ENCODE measurements at regions not wholly inside any gene's neighbourhood (a gene's known extent, or its start where the extent isn't known, plus 50 kb on each side); places are given as distances from the start of the nearest gene placed in this dataset.
"Not testable (repeated sequence)": the region's sequence is repeated elsewhere in the genome, so short reads cannot be mapped to it uniquely, and the experiment has no call there.

DNA sequence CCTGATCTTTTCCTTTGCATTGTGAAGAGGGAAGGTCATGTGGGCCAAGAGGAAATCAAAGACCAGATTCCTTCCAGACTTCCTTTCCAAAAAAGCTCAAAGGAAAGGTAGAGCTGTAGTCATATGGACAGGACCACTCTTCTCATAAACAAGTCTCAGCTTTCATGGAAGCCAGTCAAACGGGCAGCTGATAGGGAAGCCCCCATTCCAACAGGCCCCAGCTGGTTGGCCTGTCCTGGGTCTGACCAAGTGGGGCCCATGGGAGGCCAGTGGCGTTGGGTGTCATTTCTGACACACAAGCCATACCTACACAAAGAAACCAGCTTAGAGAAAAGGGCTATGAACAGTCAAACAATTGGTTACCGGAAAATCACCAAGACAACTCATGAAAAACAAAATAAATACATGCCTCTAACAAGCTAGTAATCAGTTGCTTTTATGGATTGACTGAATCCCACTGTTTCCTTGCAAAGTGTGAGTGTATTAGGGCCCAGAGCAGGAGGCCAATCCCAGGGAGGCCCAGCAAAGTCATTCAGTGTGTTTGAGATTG lies 149.6 kb upstream of the MAMLD1 start:
- CTCF ChIA-PET, result interaction anchor here (0.6 kb wide), 1 partner anchor 1022 kb away, joined by 3 read pairs; no protein-coding TSS in a partner anchor
- RAD21 ChIA-PET (ENCODE audit: unreplicated experiment), result interaction anchor here (1.0 kb wide), 1 partner anchor 10 kb away, joined by 4 read pairs; no protein-coding TSS in a partner anchor

DNA sequence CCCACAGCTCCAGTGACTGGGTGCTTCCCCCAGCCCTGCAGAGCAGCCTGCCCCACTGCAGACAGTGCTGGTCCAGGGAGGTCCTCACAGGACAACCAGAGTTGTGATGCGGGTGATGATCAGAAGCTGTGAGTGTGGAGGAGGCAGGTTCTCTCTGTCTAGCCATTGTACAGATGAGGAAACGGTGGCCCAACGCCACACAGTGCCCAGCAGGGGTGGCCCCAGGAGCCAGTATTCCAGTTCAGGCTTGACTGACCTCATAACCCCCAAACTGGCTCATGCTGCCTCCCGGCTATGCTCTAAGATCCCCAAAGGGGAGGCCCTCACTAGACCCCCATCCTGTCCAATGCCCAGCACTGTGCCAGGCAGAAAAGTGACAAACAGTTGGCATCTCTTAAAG lies 147.1 kb upstream of the MAMLD1 start:
- DNase-seq (ENCODE audit: low read depth, low spot score); H3K27me3 ChIP-seq (replicated peaks in 1 of 2; ENCODE audit: control insufficient read depth in 2 of 2, insufficient read depth in 2 of 2, low read length in 1 of 2); POLR2A ChIA-PET; CTCF ChIA-PET; H3K4me3 ChIP-seq; H3K9ac ChIP-seq (ENCODE audit: control insufficient read depth, insufficient read depth, low read length); BruUV-seq (replicated peaks); H4K20me1 ChIP-seq (ENCODE audit: control insufficient read depth, insufficient read depth); H3K4me1 ChIP-seq (ENCODE audit: control insufficient read depth, insufficient read depth, low read length); H3K36me3 ChIP-seq (ENCODE audit: control insufficient read depth in 2 of 2, insufficient read depth in 2 of 2, low read length in 1 of 2); H3K9me3 ChIP-seq (replicated peaks; ENCODE audit: control insufficient read depth, insufficient read depth, low read length); SMC1A ChIA-PET (ENCODE audit: uncharacterized antibody, unreplicated experiment); H3K79me2 ChIP-seq (ENCODE audit: control insufficient read depth, insufficient read depth, low read length); in situ Hi-C loops (cut with MboI); H2AFZ ChIP-seq (ENCODE audit: control insufficient read depth, low read depth, low read length); ATAC-seq; intact Hi-C loops (cut with micrococcal nuclease; ENCODE audit: unreplicated experiment); H3K27ac ChIP-seq (ENCODE audit: control insufficient read depth, insufficient read depth); H3K4me2 ChIP-seq (ENCODE audit: control insufficient read depth, insufficient read depth); FAIRE-seq: not testable (repeated sequence)
- RAD21 ChIA-PET (ENCODE audit: unreplicated experiment), result interaction anchor here (0.7 kb wide), 1 partner anchor 228 kb away, joined by 3 read pairs; no protein-coding TSS in a partner anchor
- 0% methylated on average over 2 of the region's 4 CpGs for WGBS (ENCODE audit: insufficient coverage, insufficient replicate concordance, low lambda C conversion rate, missing lambda C conversion rate)

More for the DNA sequence above, 149.6 kb upstream of the MAMLD1 start:
- ATAC-seq (no peak), DNase-seq (ENCODE audit: low read depth, low spot score) (no peak), FAIRE-seq (no peak)
- H3K36me3 ChIP-seq (ENCODE audit: control insufficient read depth in 2 of 2, insufficient read depth in 2 of 2, low read length in 1 of 2), result no peaks in the 10 kb centered on the region
- ChIA-PET SMC1A (ENCODE audit: uncharacterized antibody, unreplicated experiment) (no interaction called here), POLR2A (no interaction called here)
- no peak overlapping the region for H3K9ac ChIP-seq (ENCODE audit: control insufficient read depth, insufficient read depth, low read length)
- H3K4me3 ChIP-seq, result no peak overlapping the region
- WGBS (ENCODE audit: insufficient coverage, insufficient replicate concordance, low lambda C conversion rate, missing lambda C conversion rate), result 17% methylated on average over 3 of the region's 3 CpGs
- BruUV-seq (replicated peaks), result no TSS peak
- in situ Hi-C loops (cut with MboI), result no loop called here
- H2AFZ ChIP-seq (ENCODE audit: control insufficient read depth, low read depth, low read length), result no peak overlapping the region
- H3K79me2 ChIP-seq (ENCODE audit: control insufficient read depth, insufficient read depth, low read length), result no peaks in the 10 kb centered on the region
- H3K27me3 ChIP-seq (replicated peaks in 1 of 2; ENCODE audit: control insufficient read depth in 2 of 2, insufficient read depth in 2 of 2, low read length in 1 of 2), result no peaks in the 10 kb centered on the region
- no peak overlapping the region for H3K4me2 ChIP-seq (ENCODE audit: control insufficient read depth, insufficient read depth)
- no peaks in the 10 kb centered on the region for H3K9me3 ChIP-seq (replicated peaks; ENCODE audit: control insufficient read depth, insufficient read depth, low read length)
- no peak overlapping the region for H3K27ac ChIP-seq (ENCODE audit: control insufficient read depth, insufficient read depth)
- intact Hi-C loops (cut with micrococcal nuclease; ENCODE audit: unreplicated experiment), result no loop called here
- TF ChIP-seq, protein P1, sequence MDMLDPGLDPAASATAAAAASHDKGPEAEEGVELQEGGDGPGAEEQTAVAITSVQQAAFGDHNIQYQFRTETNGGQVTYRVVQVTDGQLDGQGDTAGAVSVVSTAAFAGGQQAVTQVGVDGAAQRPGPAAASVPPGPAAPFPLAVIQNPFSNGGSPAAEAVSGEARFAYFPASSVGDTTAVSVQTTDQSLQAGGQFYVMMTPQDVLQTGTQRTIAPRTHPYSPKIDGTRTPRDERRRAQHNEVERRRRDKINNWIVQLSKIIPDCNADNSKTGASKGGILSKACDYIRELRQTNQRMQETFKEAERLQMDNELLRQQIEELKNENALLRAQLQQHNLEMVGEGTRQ (IDR thresholded peaks at IDR 0.05; ENCODE audit: borderline replicate concordance, low read depth, low read length), result no peak
- no peak for TF ChIP-seq STAT1 (conservative IDR thresholded peaks at IDR 0.05)
- no peak for TF ChIP-seq CHD2 (IDR thresholded peaks at IDR 0.05; ENCODE audit: borderline replicate concordance, low read depth, low read length)
- TF ChIP-seq CREB1 (IDR thresholded peaks at IDR 0.05; ENCODE audit: low read depth), result no peak
- TF ChIP-seq HDAC2 (IDR thresholded peaks at IDR 0.05), result no peak
- H4K20me1 ChIP-seq (ENCODE audit: control insufficient read depth, insufficient read depth), result no peaks in the 10 kb centered on the region
- no peaks in the 10 kb centered on the region for H3K4me1 ChIP-seq (ENCODE audit: control insufficient read depth, insufficient read depth, low read length)
